IPS-18a (cell line): ENCODE measurements at regions not wholly inside any gene's neighbourhood (a gene's known extent, or its start where the extent isn't known, plus 50 kb on each side); places are given as distances from the start of the nearest gene placed in this dataset.

Experiments
- H3K27ac ChIP-seq: one replicate; pipeline ENCODE4 v1.5.1; 2013; ENCODE audit warnings: low read length
- H3K27me3 ChIP-seq: one replicate; pipeline ENCODE4 v1.6.1; 2013; ENCODE audit warnings: mild to moderate bottlenecking, low read length; ENCODE audit not compliant: control insufficient read depth, insufficient read depth
- H3K36me3 ChIP-seq: one replicate; pipeline ENCODE4 v1.6.1; 2013; ENCODE audit warnings: low read depth, low read length; ENCODE audit not compliant: control insufficient read depth
- H3K4me1 ChIP-seq: one replicate; pipeline ENCODE4 v1.6.1; 2013; ENCODE audit warnings: low read depth, low read length; ENCODE audit not compliant: control insufficient read depth
- H3K4me3 ChIP-seq: one replicate; pipeline ENCODE4 v1.5.1; 2013; ENCODE audit warnings: low read length
- H3K9ac ChIP-seq: one replicate; pipeline ENCODE4 v1.6.1; 2013; ENCODE audit warnings: mild to moderate bottlenecking, low read length, moderate library complexity
- H3K9me3 ChIP-seq: one replicate; pipeline ENCODE4 v1.6.1; 2013; ENCODE audit warnings: low read depth, low read length; ENCODE audit not compliant: control insufficient read depth

DNA sequence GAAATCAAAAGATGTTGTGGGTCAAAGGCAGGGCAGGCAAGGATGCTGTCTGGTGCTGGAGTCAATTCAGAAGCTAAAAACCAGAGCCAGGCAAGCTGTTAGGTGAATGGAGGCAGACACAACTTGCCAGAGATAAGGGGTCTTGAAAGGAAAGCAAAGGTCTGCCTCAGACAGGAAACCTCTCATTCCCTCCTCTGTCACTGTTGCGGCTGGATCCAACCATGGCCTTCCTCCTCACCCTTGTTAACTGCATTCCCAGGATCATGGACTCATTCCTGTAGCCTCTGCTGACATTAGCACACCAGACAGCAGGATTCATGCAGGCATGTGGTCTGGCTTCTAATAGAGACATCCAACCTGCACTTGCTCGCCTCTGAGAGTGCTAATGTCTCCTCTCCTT is 186.7 kb upstream of the HS3ST3A1 start:
- Histone ChIP-seq H3K27me3 (no peaks in the 10 kb centered on the region), H3K9me3 (no peaks in the 10 kb centered on the region), H3K4me3 (no peak overlapping the region), H3K27ac (no peak overlapping the region), H3K4me1 (no peaks in the 10 kb centered on the region), H3K36me3 (no peaks in the 10 kb centered on the region), H3K9ac (no peak overlapping the region)

GRCh38 chr17:13792314-13792713 is 190.6 kb upstream of the HS3ST3A1 start:
- Histone ChIP-seq H3K36me3 (no peaks in the 10 kb centered on the region), H3K4me3 (no peak overlapping the region), H3K27me3 (no peaks in the 10 kb centered on the region), H3K27ac (no peak overlapping the region), H3K9ac (no peak overlapping the region), H3K9me3 (no peaks in the 10 kb centered on the region), H3K4me1 (no peaks in the 10 kb centered on the region)

GRCh38 chr17:13793951-13794350 is 192.2 kb upstream of the HS3ST3A1 start:
- no peaks in the 10 kb centered on the region for H3K4me1 ChIP-seq
- H3K4me3 ChIP-seq = no peak overlapping the region

DNA sequence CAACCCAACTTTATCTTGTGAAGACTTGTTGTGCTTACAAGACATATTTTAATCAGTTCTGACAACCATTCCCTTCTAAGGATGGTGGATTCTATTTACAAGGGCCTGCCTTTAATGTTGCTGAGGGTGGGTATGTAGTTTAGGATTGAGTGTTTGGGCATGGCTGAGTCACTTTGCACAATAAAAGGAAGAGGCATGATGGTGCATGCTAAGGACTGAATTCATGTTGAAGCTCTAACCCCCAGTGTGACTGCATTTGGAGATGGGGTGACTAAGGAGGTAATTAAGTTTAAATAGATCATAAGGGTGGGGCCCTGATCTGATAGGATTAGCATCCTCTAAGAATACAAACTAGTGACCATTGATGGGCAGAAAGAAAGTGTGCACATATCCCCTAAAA is 196.1 kb upstream of the HS3ST3A1 start:
- H3K36me3 ChIP-seq = no peaks in the 10 kb centered on the region
- no peak overlapping the region for H3K4me3 ChIP-seq
- no peak overlapping the region for H3K9ac ChIP-seq
- no peaks in the 10 kb centered on the region for H3K27me3 ChIP-seq
- no peaks in the 10 kb centered on the region for H3K9me3 ChIP-seq
- no peaks in the 10 kb centered on the region for H3K4me1 ChIP-seq
- H3K27ac ChIP-seq = no peak overlapping the region

More at GRCh38 chr17:13793951-13794350, 192.2 kb upstream of the HS3ST3A1 start:
- Histone ChIP-seq H3K27me3 (no peaks in the 10 kb centered on the region), H3K9me3 (no peaks in the 10 kb centered on the region), H3K27ac (no peak overlapping the region), H3K36me3 (no peaks in the 10 kb centered on the region), H3K9ac (no peak overlapping the region)

GRCh38 chr17:13806092-13806491 is 204.4 kb upstream of the HS3ST3A1 start:
- no peaks in the 10 kb centered on the region for H3K36me3 ChIP-seq
- no peak overlapping the region for H3K4me3 ChIP-seq
- H3K27ac ChIP-seq = no peak overlapping the region
- no peak overlapping the region for H3K9ac ChIP-seq
- no peaks in the 10 kb centered on the region for H3K4me1 ChIP-seq
- H3K27me3 ChIP-seq = no peaks in the 10 kb centered on the region
- no peaks in the 10 kb centered on the region for H3K9me3 ChIP-seq

- Histone ChIP-seq H3K27ac (no peak overlapping the region), H3K9me3 (no peaks in the 10 kb centered on the region), H3K36me3 (no peaks in the 10 kb centered on the region), H3K4me1 (no peaks in the 10 kb centered on the region), H3K9ac (no peak overlapping the region), H3K4me3 (no peak overlapping the region), H3K27me3 (no peaks in the 10 kb centered on the region)
Observed at GRCh38 chr17:13807103-13807502, 205.4 kb upstream of the HS3ST3A1 start.

- no peaks in the 10 kb centered on the region for H3K36me3 ChIP-seq
- no peaks in the 10 kb centered on the region for H3K9me3 ChIP-seq
- H3K4me3 ChIP-seq = no peak overlapping the region
- H3K27ac ChIP-seq = no peak overlapping the region
- no peaks in the 10 kb centered on the region for H3K27me3 ChIP-seq
- H3K4me1 ChIP-seq = no peaks in the 10 kb centered on the region
- no peak overlapping the region for H3K9ac ChIP-seq
Observed at GRCh38 chr17:13812350-13812749, 210.6 kb upstream of the HS3ST3A1 start.

DNA sequence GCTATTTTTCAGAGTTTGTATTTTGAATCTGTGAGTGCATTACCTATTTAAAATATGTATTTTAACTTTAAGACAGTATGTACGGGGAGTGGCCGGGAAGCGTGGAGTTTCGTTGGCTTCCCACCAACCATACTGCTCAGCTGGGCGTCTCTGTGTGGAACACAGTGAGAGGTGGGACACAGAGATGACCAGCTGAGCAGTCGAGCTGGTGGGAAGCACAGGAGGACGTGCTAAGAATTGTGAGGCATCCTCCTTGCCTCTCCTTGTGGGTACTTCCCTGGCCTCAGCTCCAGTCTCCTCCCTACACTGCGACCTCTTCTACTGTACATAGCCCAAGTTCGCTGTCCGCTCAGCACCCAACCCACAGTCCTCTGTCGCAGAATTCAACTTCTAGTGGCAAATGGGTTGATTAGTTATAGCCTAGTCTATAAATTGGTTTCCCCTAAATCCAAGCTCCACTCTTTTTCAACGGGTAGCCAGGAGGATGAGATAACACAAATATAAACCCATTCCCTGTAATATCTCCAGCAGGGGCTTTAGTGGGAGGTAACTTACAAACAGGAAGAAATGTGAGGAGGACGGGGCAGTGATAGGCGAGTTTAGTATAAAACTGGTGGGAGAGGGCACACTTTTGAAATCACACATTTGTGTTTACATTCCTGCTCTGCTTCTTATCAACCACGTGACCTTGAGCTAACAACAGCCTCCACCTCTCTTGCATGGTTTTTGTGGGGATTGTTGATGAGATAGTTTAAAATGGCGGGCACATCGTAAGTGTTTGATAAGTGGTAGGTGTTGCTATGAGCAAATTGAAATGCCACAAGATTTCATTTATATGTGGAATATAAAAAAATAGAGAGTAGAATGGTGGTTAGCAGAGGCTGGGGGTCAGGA is 211.9 kb upstream of the HS3ST3A1 start:
- Histone ChIP-seq H3K27me3 (no peaks in the 10 kb centered on the region), H3K9me3 (no peaks in the 10 kb centered on the region), H3K4me1 (no peaks in the 10 kb centered on the region), H3K27ac (no peak overlapping the region), H3K36me3 (no peaks in the 10 kb centered on the region), H3K4me3 (no peak overlapping the region), H3K9ac (no peak overlapping the region)

GRCh38 chr17:13822700-13823099 is 221.0 kb upstream of the HS3ST3A1 start:
- H3K36me3 ChIP-seq = no peaks in the 10 kb centered on the region
- H3K9me3 ChIP-seq = no peaks in the 10 kb centered on the region
- no peak overlapping the region for H3K27ac ChIP-seq
- H3K4me3 ChIP-seq = no peak overlapping the region
- no peaks in the 10 kb centered on the region for H3K4me1 ChIP-seq
- no peak overlapping the region for H3K9ac ChIP-seq
- no peaks in the 10 kb centered on the region for H3K27me3 ChIP-seq

- no peaks in the 10 kb centered on the region for H3K36me3 ChIP-seq
- no peaks in the 10 kb centered on the region for H3K4me1 ChIP-seq
Observed at GRCh38 chr17:13825526-13826040, 223.9 kb upstream of the HS3ST3A1 start.

DNA sequence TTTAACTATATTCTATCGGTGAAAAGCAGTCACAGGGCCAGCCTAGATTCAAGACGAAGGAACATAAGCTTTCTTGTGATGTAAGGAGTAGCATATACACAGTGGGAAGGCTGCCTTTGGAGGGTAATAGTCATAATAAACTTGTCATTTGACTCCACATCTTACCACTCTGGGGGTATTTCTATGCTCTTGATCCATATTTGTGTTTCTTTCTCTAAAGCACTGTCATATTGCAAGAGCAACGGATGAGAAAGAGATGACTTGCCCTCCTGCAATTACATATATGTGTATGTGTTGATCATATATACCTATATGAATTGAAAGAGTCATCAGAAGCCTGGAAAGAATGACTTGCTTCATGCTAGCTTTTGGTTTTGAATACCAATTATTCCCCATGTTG is 225.4 kb upstream of the HS3ST3A1 start:
- H3K9me3 ChIP-seq = no peaks in the 10 kb centered on the region
- H3K27me3 ChIP-seq = no peaks in the 10 kb centered on the region
- no peak overlapping the region for H3K4me3 ChIP-seq
- H3K9ac ChIP-seq = no peak overlapping the region
- H3K4me1 ChIP-seq = no peaks in the 10 kb centered on the region
- no peaks in the 10 kb centered on the region for H3K36me3 ChIP-seq
- no peak overlapping the region for H3K27ac ChIP-seq

More at GRCh38 chr17:13825526-13826040, 223.9 kb upstream of the HS3ST3A1 start:
- H3K4me3 ChIP-seq = no peak overlapping the region
- no peak overlapping the region for H3K9ac ChIP-seq
- H3K9me3 ChIP-seq = no peaks in the 10 kb centered on the region
- H3K27me3 ChIP-seq = no peaks in the 10 kb centered on the region
- no peak overlapping the region for H3K27ac ChIP-seq

GRCh38 chr17:13833921-13834320 is 232.2 kb upstream of the HS3ST3A1 start:
- no peaks in the 10 kb centered on the region for H3K36me3 ChIP-seq
- H3K9me3 ChIP-seq = no peaks in the 10 kb centered on the region
- no peaks in the 10 kb centered on the region for H3K27me3 ChIP-seq
- no peak overlapping the region for H3K27ac ChIP-seq
- H3K4me1 ChIP-seq = no peaks in the 10 kb centered on the region
- H3K4me3 ChIP-seq = no peak overlapping the region
- no peak overlapping the region for H3K9ac ChIP-seq
